AG04450 (cell line): ENCODE measurements at regions not wholly inside any gene's neighbourhood (a gene's known extent, or its start where the extent isn't known, plus 50 kb on each side); places are given as distances from the start of the nearest gene placed in this dataset.

ENCODE experiments used
- CTCF ChIA-PET: fragments of 300-600, 350-600 bp; formaldehyde crosslinking; extraction: SDS; loops from one replicate; lab custom pipeline; 2022; ENCODE audit warnings: antibody characterized with exemption, inconsistent platforms; lab: Charles Lee
- POLR2A ChIA-PET: fragments of 350-600 bp; formaldehyde crosslinking; extraction: SDS; loops from one replicate; lab custom pipeline; 2021; ENCODE audit warnings: antibody characterized with exemption, inconsistent platforms; lab: Yijun Ruan, JAX
- DNase-seq: peaks from one replicate; pipeline ENCODE4 v3.0.0-alpha.2; 2011; ENCODE audit warnings: low read depth, low spot score
- H3K27ac ChIP-seq: one replicate; pipeline ENCODE4 v1.5.1; 2012; ENCODE audit warnings: low read depth, low read length, control low read depth
- H3K27me3 ChIP-seq: one replicate; pipeline ENCODE4 v1.6.0; 2012; ENCODE audit warnings: low read length; ENCODE audit not compliant: control insufficient read depth, insufficient read depth
- H3K4me3 ChIP-seq: 2 replicates; pipeline ENCODE4 v1.5.1; 2011; ENCODE audit warnings: mild to moderate bottlenecking, low read depth, low read length, control low read depth
- H3K9me3 ChIP-seq: 2 replicates; pipeline ENCODE4 v1.5.1; 2012; ENCODE audit warnings: low read length; ENCODE audit not compliant: control insufficient read depth, insufficient read depth
- TF ChIP-seq, protein P1 (sequence below): IDR thresholded peaks from 2 replicates; pipeline ENCODE4 v1.5.1; 2011; ENCODE audit warnings: low read depth, low read length, control low read depth, inconsistent platforms

DNA sequence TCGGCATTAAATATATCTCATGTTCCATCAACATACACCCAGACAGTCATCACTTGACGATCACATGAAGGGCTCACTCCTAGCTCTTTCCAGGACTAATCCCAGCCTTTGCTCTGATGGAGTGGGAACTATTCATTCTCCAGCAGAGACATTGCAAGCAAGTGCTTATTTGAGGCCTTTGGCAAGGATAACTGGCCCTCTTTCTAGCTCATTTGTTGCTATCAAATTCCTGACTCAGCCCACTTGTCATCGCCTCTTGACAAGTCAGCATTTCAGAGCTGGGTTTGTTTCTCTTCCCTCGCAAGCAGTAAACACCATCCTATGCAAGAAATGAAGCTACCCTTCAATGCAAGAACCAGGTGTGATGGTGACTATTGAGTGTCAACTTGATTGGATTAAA is 1165.7 kb upstream of the AUTS2 start:
- no peak overlapping the region for H3K4me3 ChIP-seq
- no peak overlapping the region for H3K27ac ChIP-seq
- TF ChIP-seq, protein P1, sequence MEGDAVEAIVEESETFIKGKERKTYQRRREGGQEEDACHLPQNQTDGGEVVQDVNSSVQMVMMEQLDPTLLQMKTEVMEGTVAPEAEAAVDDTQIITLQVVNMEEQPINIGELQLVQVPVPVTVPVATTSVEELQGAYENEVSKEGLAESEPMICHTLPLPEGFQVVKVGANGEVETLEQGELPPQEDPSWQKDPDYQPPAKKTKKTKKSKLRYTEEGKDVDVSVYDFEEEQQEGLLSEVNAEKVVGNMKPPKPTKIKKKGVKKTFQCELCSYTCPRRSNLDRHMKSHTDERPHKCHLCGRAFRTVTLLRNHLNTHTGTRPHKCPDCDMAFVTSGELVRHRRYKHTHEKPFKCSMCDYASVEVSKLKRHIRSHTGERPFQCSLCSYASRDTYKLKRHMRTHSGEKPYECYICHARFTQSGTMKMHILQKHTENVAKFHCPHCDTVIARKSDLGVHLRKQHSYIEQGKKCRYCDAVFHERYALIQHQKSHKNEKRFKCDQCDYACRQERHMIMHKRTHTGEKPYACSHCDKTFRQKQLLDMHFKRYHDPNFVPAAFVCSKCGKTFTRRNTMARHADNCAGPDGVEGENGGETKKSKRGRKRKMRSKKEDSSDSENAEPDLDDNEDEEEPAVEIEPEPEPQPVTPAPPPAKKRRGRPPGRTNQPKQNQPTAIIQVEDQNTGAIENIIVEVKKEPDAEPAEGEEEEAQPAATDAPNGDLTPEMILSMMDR = no peak
- DNase-seq = no peak
- no peaks in the 10 kb centered on the region for H3K27me3 ChIP-seq
- ChIA-PET CTCF (no interaction called here), POLR2A (no interaction called here)
- peaks cover 15% of the 10 kb centered on the region for H3K9me3 ChIP-seq

- DNase-seq = no peak
- CTCF ChIA-PET = interaction anchor here (0.6 kb wide), 1 partner anchor 14 kb away, joined by 5 read pairs; no protein-coding TSS in a partner anchor
- Histone ChIP-seq H3K27me3 (no peaks in the 10 kb centered on the region), H3K27ac (no peak overlapping the region), H3K9me3 (peaks cover 15% of the 10 kb centered on the region), H3K4me3 (no peak overlapping the region)
- TF ChIP-seq, protein P1 = no peak
- POLR2A ChIA-PET = no interaction called here
Measured at GRCh38 chr7:68433462-68434070, 1164.7 kb upstream of the AUTS2 start.

DNA sequence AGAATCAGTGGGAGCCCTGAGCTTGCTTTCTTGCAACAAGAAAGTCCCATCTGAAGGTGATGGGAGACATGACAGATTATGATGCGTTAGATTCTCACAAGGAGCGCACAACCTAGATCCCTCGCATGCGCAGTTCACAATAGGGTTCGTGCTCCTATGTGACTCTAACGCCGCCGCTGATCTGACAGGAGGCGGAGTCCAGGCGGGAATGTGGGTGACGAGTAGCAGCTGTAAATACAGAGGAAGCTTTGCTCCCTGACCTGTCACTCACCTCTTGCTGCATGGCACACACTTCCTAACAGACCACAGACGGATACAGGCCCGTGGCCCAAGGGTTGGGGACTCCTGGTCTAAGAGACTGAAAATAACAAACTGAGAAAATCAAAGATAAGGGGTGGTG is 1163.4 kb upstream of the AUTS2 start:
- TF ChIP-seq, protein P1 = no peak
- H3K9me3 ChIP-seq = peaks cover 5% of the 10 kb centered on the region
- no peaks in the 10 kb centered on the region for H3K27me3 ChIP-seq
- no peak for DNase-seq
- H3K27ac ChIP-seq = no peak overlapping the region
- ChIA-PET POLR2A (no interaction called here), CTCF (no interaction called here)
- no peak overlapping the region for H3K4me3 ChIP-seq

- TF ChIP-seq, protein P1 = no peak
- H3K9me3 ChIP-seq = peaks cover 5% of the 10 kb centered on the region
- H3K27ac ChIP-seq = no peak overlapping the region
- H3K4me3 ChIP-seq = no peak overlapping the region
- ChIA-PET POLR2A (no interaction called here), CTCF (no interaction called here)
- DNase-seq = no peak
- no peaks in the 10 kb centered on the region for H3K27me3 ChIP-seq
Measured at GRCh38 chr7:68438016-68438415, 1160.3 kb upstream of the AUTS2 start.

DNA sequence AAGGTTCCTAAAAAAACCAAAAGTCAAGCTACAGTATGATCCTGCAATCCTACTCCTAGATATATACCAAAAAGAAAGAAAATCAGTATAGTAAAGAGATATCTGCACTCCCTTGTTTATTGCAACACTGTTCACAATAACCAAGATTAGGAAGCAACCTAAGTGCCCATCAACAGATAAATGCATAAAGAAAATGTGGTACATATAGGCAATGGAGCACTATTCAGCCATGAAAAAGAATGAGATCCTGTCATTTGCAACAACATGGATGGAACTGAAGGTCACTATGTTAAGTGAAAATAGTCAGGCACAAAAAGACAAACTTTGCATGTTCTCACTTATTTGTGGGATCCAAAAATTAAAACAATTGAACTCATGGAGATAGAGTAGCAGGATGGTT is 1159.5 kb upstream of the AUTS2 start:
- Histone ChIP-seq H3K4me3 (no peak overlapping the region), H3K27ac (no peak overlapping the region), H3K9me3 (peaks cover 5% of the 10 kb centered on the region), H3K27me3 (no peaks in the 10 kb centered on the region)
- DNase-seq = no peak
- TF ChIP-seq, protein P1 = no peak
- ChIA-PET POLR2A (no interaction called here), CTCF (no interaction called here)
